ENCODE measurements at regions not wholly inside any gene's neighbourhood (a gene's known extent, or its start where the extent isn't known, plus 50 kb on each side); places are given as distances from the start of the nearest gene placed in this dataset.

DNA sequence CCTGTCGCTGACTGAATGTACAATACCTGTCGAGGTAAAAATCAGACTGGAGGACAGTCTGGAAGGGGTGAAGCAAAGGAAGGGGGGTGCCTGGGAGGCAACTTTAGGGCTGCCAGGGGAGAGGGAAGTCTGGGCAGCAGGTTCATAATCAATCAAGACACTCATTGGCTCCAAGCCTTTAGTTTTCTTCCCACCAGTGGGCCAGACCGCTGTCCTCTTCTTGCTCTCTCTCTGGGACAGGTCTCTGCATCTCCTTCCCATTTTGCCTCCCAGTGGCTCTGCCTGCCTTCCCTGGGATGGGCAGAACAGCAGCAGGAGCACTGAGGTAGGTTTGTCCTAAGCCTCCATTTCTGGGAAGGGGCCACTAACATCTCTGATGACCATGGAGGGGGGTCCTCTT lies 206.5 kb downstream of the TTC8 start:
- Histone ChIP-seq H3K9me2 (ENCODE audit: insufficient read depth) (no peaks in the 10 kb centered on the region), H3F3A (replicated peaks; ENCODE audit: low read depth) (no peaks in the 10 kb centered on the region), H3K79me2 (replicated peaks; ENCODE audit: insufficient read depth) (no peaks in the 10 kb centered on the region), H2AFZ (no peak overlapping the region), H3K4me2 (no peak overlapping the region), H3K36me3 (ENCODE audit: insufficient read depth) (no peaks in the 10 kb centered on the region), H3K27me3 (ENCODE audit: insufficient read depth) (peaks cover 36% of the 10 kb centered on the region), H3K4me3 (no peak overlapping the region), H3K4me1 (ENCODE audit: insufficient read depth) (peaks cover 9% of the 10 kb centered on the region), H4K20me1 (replicated peaks; ENCODE audit: insufficient read depth) (no peaks in the 10 kb centered on the region), H3K27ac (ENCODE audit: low read depth) (no peak overlapping the region)
- TF ChIP-seq JUNB (IDR thresholded peaks at IDR 0.05; ENCODE audit: unreplicated experiment) (no peak), CTCF (conservative IDR thresholded peaks at IDR 0.05; ENCODE audit: low read depth in 2 of 2) (no peak), ETS1 (IDR thresholded peaks at IDR 0.05) (no peak), ZNF114 (CRISPR knock-in tag; IDR thresholded peaks at IDR 0.05) (no peak), NANOG (IDR thresholded peaks at IDR 0.05; ENCODE audit: borderline replicate concordance) (no peak), EZH2 (IDR thresholded peaks at IDR 0.05; ENCODE audit: low read depth, unreplicated experiment) (no peak)
- TF ChIP-seq, protein P1, sequence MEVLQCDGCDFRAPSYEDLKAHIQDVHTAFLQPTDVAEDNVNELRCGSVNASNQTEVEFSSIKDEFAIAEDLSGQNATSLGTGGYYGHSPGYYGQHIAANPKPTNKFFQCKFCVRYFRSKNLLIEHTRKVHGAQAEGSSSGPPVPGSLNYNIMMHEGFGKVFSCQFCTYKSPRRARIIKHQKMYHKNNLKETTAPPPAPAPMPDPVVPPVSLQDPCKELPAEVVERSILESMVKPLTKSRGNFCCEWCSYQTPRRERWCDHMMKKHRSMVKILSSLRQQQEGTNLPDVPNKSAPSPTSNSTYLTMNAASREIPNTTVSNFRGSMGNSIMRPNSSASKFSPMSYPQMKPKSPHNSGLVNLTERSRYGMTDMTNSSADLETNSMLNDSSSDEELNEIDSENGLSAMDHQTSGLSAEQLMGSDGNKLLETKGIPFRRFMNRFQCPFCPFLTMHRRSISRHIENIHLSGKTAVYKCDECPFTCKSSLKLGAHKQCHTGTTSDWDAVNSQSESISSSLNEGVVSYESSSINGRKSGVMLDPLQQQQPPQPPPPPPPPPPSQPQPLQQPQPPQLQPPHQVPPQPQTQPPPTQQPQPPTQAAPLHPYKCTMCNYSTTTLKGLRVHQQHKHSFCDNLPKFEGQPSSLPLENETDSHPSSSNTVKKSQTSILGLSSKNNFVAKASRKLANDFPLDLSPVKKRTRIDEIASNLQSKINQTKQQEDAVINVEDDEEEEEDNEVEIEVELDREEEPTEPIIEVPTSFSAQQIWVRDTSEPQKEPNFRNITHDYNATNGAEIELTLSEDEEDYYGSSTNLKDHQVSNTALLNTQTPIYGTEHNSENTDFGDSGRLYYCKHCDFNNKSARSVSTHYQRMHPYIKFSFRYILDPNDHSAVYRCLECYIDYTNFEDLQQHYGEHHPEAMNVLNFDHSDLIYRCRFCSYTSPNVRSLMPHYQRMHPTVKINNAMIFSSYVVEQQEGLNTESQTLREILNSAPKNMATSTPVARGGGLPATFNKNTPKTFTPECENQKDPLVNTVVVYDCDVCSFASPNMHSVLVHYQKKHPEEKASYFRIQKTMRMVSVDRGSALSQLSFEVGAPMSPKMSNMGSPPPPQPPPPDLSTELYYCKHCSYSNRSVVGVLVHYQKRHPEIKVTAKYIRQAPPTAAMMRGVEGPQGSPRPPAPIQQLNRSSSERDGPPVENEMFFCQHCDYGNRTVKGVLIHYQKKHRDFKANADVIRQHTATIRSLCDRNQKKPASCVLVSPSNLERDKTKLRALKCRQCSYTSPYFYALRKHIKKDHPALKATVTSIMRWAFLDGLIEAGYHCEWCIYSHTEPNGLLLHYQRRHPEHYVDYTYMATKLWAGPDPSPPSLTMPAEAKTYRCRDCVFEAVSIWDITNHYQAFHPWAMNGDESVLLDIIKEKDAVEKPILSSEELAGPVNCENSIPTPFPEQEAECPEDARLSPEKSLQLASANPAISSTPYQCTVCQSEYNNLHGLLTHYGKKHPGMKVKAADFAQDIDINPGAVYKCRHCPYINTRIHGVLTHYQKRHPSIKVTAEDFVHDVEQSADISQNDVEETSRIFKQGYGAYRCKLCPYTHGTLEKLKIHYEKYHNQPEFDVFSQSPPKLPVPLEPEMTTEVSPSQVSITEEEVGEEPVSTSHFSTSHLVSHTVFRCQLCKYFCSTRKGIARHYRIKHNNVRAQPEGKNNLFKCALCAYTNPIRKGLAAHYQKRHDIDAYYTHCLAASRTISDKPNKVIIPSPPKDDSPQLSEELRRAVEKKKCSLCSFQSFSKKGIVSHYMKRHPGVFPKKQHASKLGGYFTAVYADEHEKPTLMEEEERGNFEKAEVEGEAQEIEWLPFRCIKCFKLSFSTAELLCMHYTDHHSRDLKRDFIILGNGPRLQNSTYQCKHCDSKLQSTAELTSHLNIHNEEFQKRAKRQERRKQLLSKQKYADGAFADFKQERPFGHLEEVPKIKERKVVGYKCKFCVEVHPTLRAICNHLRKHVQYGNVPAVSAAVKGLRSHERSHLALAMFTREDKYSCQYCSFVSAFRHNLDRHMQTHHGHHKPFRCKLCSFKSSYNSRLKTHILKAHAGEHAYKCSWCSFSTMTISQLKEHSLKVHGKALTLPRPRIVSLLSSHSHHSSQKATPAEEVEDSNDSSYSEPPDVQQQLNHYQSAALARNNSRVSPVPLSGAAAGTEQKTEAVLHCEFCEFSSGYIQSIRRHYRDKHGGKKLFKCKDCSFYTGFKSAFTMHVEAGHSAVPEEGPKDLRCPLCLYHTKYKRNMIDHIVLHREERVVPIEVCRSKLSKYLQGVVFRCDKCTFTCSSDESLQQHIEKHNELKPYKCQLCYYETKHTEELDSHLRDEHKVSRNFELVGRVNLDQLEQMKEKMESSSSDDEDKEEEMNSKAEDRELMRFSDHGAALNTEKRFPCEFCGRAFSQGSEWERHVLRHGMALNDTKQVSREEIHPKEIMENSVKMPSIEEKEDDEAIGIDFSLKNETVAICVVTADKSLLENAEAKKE (CRISPR knock-in tag; IDR thresholded peaks at IDR 0.05): no peak
- TF ChIP-seq, protein P2, sequence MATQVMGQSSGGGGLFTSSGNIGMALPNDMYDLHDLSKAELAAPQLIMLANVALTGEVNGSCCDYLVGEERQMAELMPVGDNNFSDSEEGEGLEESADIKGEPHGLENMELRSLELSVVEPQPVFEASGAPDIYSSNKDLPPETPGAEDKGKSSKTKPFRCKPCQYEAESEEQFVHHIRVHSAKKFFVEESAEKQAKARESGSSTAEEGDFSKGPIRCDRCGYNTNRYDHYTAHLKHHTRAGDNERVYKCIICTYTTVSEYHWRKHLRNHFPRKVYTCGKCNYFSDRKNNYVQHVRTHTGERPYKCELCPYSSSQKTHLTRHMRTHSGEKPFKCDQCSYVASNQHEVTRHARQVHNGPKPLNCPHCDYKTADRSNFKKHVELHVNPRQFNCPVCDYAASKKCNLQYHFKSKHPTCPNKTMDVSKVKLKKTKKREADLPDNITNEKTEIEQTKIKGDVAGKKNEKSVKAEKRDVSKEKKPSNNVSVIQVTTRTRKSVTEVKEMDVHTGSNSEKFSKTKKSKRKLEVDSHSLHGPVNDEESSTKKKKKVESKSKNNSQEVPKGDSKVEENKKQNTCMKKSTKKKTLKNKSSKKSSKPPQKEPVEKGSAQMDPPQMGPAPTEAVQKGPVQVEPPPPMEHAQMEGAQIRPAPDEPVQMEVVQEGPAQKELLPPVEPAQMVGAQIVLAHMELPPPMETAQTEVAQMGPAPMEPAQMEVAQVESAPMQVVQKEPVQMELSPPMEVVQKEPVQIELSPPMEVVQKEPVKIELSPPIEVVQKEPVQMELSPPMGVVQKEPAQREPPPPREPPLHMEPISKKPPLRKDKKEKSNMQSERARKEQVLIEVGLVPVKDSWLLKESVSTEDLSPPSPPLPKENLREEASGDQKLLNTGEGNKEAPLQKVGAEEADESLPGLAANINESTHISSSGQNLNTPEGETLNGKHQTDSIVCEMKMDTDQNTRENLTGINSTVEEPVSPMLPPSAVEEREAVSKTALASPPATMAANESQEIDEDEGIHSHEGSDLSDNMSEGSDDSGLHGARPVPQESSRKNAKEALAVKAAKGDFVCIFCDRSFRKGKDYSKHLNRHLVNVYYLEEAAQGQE (IDR thresholded peaks at IDR 0.05; ENCODE audit: unreplicated experiment): no peak
- no peak for DNase-seq (ENCODE audit: low spot score)
- Mint-ChIP-seq H3K4me3 (no peak overlapping the region), H3K9me3 (no peaks in the 10 kb centered on the region), H3K36me3 (ENCODE audit: low read depth) (no peaks in the 10 kb centered on the region), H3K27me3 (ENCODE audit: insufficient read depth, low read depth, poor library complexity) (peaks cover 22% of the 10 kb centered on the region), H3K4me1 (no peaks in the 10 kb centered on the region; the same call in 2 of the 3 replicates), H3K27ac (no peak overlapping the region)
- no peak for ATAC-seq

All from GM23338 (cell line).